IMR-90 (cell line): ENCODE measurements at regions not wholly inside any gene's neighbourhood (a gene's known extent, or its start where the extent isn't known, plus 50 kb on each side); places are given as distances from the start of the nearest gene placed in this dataset.

ENCODE experiments used
- ATAC-seq: fragments of 200-7000 bp; cut with Tn5 transposase; 2 replicates; pipeline ENCODE4 v1.9.1; 2020; ENCODE audit warnings: low read depth, mild to moderate bottlenecking, moderate library complexity
- BruUV-seq: library from RNA; stranded (reverse); fragments of 400-500 nt; replicated peaks from 2 replicates; lab custom pipeline; 2021; lab: Mats Ljungman, UMichigan
- CTCF ChIA-PET: fragments of 300-600 bp; formaldehyde crosslinking; extraction: SDS; loops from one replicate; lab custom pipeline; 2021; ENCODE audit warnings: antibody characterized with exemption; lab: Yijun Ruan, JAX
- POLR2A ChIA-PET: fragments of 300-600 bp; sonication (Branson Sonifier 250); formaldehyde crosslinking; loops from one replicate; lab custom pipeline; 2022; ENCODE audit warnings: antibody characterized with exemption; ENCODE audit not compliant: unreplicated experiment; lab: Charles Lee
- DNase-seq: peaks from one replicate; pipeline ENCODE4 v3.0.0; 2013
- H2AFZ ChIP-seq: replicated peaks from 2 replicates; pipeline ENCODE3; 2013; ENCODE audit warnings: low read length, mild to moderate bottlenecking; ENCODE audit not compliant: poor library complexity
- H2AK5ac ChIP-seq: 2 replicates; pipeline ENCODE4 v1.6.1; 2013; ENCODE audit warnings: low read depth, low read length, inconsistent platforms
- H2AK9ac ChIP-seq: replicated peaks from 2 replicates; pipeline ENCODE3; 2013; ENCODE audit warnings: mild to moderate bottlenecking, low read depth, low read length, moderate library complexity; ENCODE audit not compliant: poor library complexity
- H2BK120ac ChIP-seq: 2 replicates; pipeline ENCODE4 v1.6.1; 2013; ENCODE audit warnings: low read depth, low read length, inconsistent platforms
- H2BK15ac ChIP-seq: 3 replicates; pipeline ENCODE4 v1.6.1; 2013; ENCODE audit warnings: low read depth, low read length, inconsistent platforms
- H2BK20ac ChIP-seq: 2 replicates; pipeline ENCODE4 v1.6.1; 2013; ENCODE audit warnings: low read depth, mild to moderate bottlenecking, inconsistent platforms, low read length, moderate library complexity
- H2BK5ac ChIP-seq: 2 replicates; pipeline ENCODE4 v1.6.1; 2013; ENCODE audit warnings: mild to moderate bottlenecking, low read depth, low read length, inconsistent platforms; ENCODE audit not compliant: poor library complexity, severe bottlenecking
- H3K14ac ChIP-seq: replicated peaks from 2 replicates; pipeline ENCODE4 v1.6.1; 2013; ENCODE audit warnings: low read depth, low read length, inconsistent platforms
- H3K18ac ChIP-seq: 2 replicates; pipeline ENCODE4 v1.6.1; 2013; ENCODE audit warnings: low read depth, low read length, control low read depth
- H3K23ac ChIP-seq: 2 replicates; pipeline ENCODE4 v1.6.1; 2013; ENCODE audit warnings: low read depth, low read length, inconsistent platforms
- H3K27ac ChIP-seq: 2 replicates; pipeline ENCODE4 v1.5.1; 2013; ENCODE audit warnings: mild to moderate bottlenecking, control low read depth, low read length; ENCODE audit not compliant: insufficient read depth
- H3K27me3 ChIP-seq: 2 replicates; pipeline ENCODE4 v1.6.1; 2013; ENCODE audit warnings: low read length; ENCODE audit not compliant: control insufficient read depth, insufficient read depth
- H3K36me3 ChIP-seq: 2 replicates; pipeline ENCODE4 v1.6.1; 2013; ENCODE audit warnings: low read length, mixed read lengths; ENCODE audit not compliant: control insufficient read depth, insufficient read depth
- H3K4ac ChIP-seq: 2 replicates; pipeline ENCODE4 v1.6.1; 2013; ENCODE audit warnings: low read depth, low read length, inconsistent platforms
- H3K4me1 ChIP-seq: 2 replicates; pipeline ENCODE4 v1.6.1; 2013; ENCODE audit warnings: low read length, mixed read lengths; ENCODE audit not compliant: control insufficient read depth, insufficient read depth
- H3K4me2 ChIP-seq: 2 replicates; pipeline ENCODE4 v1.6.1; 2013; ENCODE audit warnings: low read depth, mild to moderate bottlenecking, control low read depth, low read length, moderate library complexity
- H3K4me3 ChIP-seq: 2 replicates; pipeline ENCODE4 v1.5.1; 2013; ENCODE audit warnings: low read depth, mild to moderate bottlenecking, control low read depth, low read length, moderate library complexity; ENCODE audit not compliant: insufficient read depth
- H3K56ac ChIP-seq: 2 replicates; pipeline ENCODE4 v1.6.1; 2013; ENCODE audit warnings: low read length, inconsistent platforms; ENCODE audit not compliant: insufficient read depth; ENCODE audit errors: extremely low read depth
- H3K79me1 ChIP-seq, 2 experiments: 2 replicates each; pipeline ENCODE4 v1.6.1; 2013; ENCODE audit warnings: low read length in 2 of 2, inconsistent platforms in 1 of 2, low read depth in 1 of 2
- H3K9ac ChIP-seq: 2 replicates; pipeline ENCODE4 v1.6.1; 2013; ENCODE audit warnings: low read depth, low read length, control low read depth
- H3K9me1 ChIP-seq: 2 replicates; pipeline ENCODE4 v1.6.1; 2013; ENCODE audit warnings: low read length, inconsistent platforms; ENCODE audit not compliant: insufficient read depth
- H3K9me3 ChIP-seq: 2 replicates; pipeline ENCODE4 v1.6.1; 2013; ENCODE audit warnings: low read length; ENCODE audit not compliant: control insufficient read depth, insufficient read depth
- H4K20me1 ChIP-seq: 2 replicates; pipeline ENCODE4 v1.6.1; 2013; ENCODE audit warnings: low read length, inconsistent platforms; ENCODE audit not compliant: insufficient read depth
- H4K5ac ChIP-seq: 2 replicates; pipeline ENCODE4 v1.6.1; 2013; ENCODE audit warnings: mild to moderate bottlenecking, low read depth, low read length, control low read depth
- H4K8ac ChIP-seq, 2 experiments: 2 replicates each; pipeline ENCODE4 v1.6.1; 2013; ENCODE audit warnings: low read depth in 2 of 2, low read length in 2 of 2, control low read depth in 1 of 2, inconsistent platforms in 1 of 2
- H4K91ac ChIP-seq: 2 replicates; pipeline ENCODE4 v1.6.1; 2013; ENCODE audit warnings: low read depth, low read length, inconsistent platforms; ENCODE audit not compliant: insufficient read depth
- FOS ChIP-seq: fragments of 150-350 bp; IDR thresholded peaks from 2 replicates; pipeline ENCODE4 v1.6.1; 2016; ENCODE audit warnings: low read depth, low read length
- MXI1 ChIP-seq: IDR thresholded peaks from 2 replicates; pipeline ENCODE4 v1.6.1; 2012; ENCODE audit warnings: low read depth, mild to moderate bottlenecking, low read length, moderate library complexity, borderline replicate concordance
- WGBS, 2 experiments: methylation state at CpG; one replicate each; pipeline versions ENCODE4 v1.1.5 to v1.1.7; 2013; ENCODE audit warnings: missing lambda C conversion rate in 2 of 2; ENCODE audit not compliant: insufficient read length in 1 of 2; ENCODE audit errors: extremely low coverage in 2 of 2; 5-methylcytosine and 5-hydroxymethylcytosine counted together
- dilution Hi-C: fragments of 300-500 bp; cut with HindIII; formaldehyde crosslinking; loops from one replicate; pipeline ENCODE4 v1.14.3; 2018; ENCODE audit warnings: low sequenced_read_pairs; ENCODE audit not compliant: unreplicated experiment
- in situ Hi-C: fragments of 300-500 bp; cut with MboI; formaldehyde crosslinking; loops from 3 replicates; pipeline ENCODE4 v1.14.3; 2019; ENCODE audit warnings: low sequenced_read_pairs, inconsistent platforms, mixed read lengths
- intact Hi-C: fragments of 100-400 bp; cut with micrococcal nuclease; formaldehyde crosslinking; loops from 2 replicates; pipeline ENCODE4 v1.10.0; 2022

DNA sequence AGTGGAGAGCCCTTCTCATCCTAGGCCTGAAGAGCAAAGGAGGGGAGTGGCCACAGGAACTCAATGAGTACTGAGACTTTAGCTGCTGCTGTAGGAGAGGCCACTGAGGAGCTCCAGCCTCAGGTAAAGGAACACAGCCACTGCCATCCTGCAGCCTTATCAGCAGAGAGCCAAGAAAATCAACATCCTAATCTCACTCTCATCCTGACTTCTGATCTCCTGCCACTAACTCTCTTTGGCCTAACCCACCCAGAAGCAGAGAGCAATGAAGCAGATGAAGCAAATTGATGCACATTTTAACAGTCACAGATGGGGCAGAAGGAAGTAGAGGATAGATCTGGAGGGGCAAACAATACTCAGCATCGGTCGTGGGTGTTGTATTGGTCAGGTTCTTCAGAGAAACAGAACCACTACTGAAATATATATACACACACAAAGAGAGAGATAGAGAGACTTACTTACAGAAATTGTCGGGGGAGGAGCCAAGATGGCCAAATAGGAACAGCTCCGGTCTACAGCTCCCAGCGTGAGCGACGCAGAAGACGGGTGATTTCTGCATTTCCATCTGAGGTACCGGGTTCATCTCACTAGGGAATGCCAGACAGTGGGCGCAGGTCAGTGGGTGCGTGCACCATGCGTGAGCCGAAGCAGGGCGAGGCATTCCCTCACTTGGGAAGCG lies 297.6 kb downstream of the MTERF1 start:
- Histone ChIP-seq H3K9me1 (no peaks in the 10 kb centered on the region), H2AK9ac (no peak overlapping the region), H4K8ac (no peak overlapping the region), H2AFZ (no peak overlapping the region), H3K27me3 (no peaks in the 10 kb centered on the region), H4K20me1 (no peaks in the 10 kb centered on the region), H3K79me1 (no peaks in the 10 kb centered on the region), H3K4ac (no peak overlapping the region), H3K18ac (no peak overlapping the region), H2AK5ac (no peak overlapping the region), H2BK120ac (no peak overlapping the region), H3K14ac (no peak overlapping the region), H2BK5ac (no peak overlapping the region), H3K23ac (no peak overlapping the region), H2BK20ac (no peak overlapping the region), H3K27ac (no peak overlapping the region), H4K91ac (no peak overlapping the region), H2BK15ac (no peak overlapping the region), H3K9ac (no peak overlapping the region), H3K56ac (no peak overlapping the region), H3K9me3 (no peaks in the 10 kb centered on the region), H3K4me1 (no peaks in the 10 kb centered on the region), H3K4me2 (no peak overlapping the region), H3K4me3 (no peak overlapping the region), H4K5ac (no peak overlapping the region), H3K36me3 (no peaks in the 10 kb centered on the region)
- dilution Hi-C loops: no loop called here
- intact Hi-C loops: no loop called here
- TF ChIP-seq FOS: no peak
- no peak for TF ChIP-seq MXI1
- ChIA-PET POLR2A (no interaction called here), CTCF (no interaction called here)
- in situ Hi-C loops: no loop called here
- no CpG with 5 or more reads among the region's 15 CpGs for WGBS, 2 experiments
- BruUV-seq: no TSS peak
- DNase-seq: no peak
- no peak for ATAC-seq
